NCI-H146 treated with DMSO at 0.1 percent for 48 hours (cell line): ENCODE measurements at regions not wholly inside any gene's neighbourhood (a gene's known extent, or its start where the extent isn't known, plus 50 kb on each side); places are given as distances from the start of the nearest gene placed in this dataset.
"Not testable (repeated sequence)": the region's sequence is repeated elsewhere in the genome, so short reads cannot be mapped to it uniquely, and the experiment has no call there.

Experiments used
- DNase-seq: peaks from one replicate; lab custom pipeline; 2025; ENCODE audit not compliant: unreplicated experiment; lab: John Stamatoyannopoulos, UW

DNA sequence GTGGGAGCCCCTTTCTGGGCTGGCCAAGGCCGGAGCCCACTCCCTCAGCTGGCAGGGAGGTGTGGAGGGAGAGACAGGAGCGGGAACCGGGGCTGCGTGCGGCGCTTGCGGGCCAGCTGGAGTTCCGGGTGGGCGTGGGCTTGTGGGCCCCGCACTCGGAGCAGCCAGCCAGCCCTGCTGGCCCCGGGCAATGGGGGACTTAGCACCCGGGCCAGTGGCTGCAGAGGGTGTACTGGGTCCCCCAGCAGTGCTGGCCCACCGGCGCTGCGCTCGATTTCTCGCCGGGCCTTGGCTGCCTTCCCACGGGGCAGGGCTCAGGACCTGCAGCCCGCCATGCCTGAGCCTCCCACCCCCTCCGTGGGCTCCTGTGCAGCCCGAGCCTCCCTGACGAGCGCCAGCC lies 1082.5 kb downstream of the PCDH17 start:
- not testable (repeated sequence) for DNase-seq

- no peak for DNase-seq
Measured at GRCh38 chr13:58721273-58721672, 1089.7 kb downstream of the PCDH17 start.

DNA sequence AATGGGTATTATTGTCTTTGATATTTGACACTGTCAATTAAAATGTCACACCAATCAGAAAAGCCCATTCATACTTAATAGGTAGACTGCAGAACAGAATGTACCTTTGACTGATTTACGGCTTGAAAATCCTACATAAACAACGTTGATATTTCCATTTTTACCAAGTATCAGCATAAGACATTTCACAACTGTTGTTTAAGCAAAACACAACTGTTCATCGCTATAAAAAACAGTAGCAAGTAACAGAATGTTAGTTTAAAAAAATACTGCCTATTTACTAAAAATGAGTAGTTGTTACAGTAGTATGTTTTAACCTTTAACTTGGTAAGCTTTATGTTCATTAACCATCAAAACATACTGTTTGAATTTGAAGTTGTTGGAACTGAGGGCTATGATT lies 1096.6 kb downstream of the PCDH17 start:
- no peak for DNase-seq

GRCh38 chr13:58729361-58729760 lies 1097.8 kb downstream of the PCDH17 start:
- no peak for DNase-seq

DNA sequence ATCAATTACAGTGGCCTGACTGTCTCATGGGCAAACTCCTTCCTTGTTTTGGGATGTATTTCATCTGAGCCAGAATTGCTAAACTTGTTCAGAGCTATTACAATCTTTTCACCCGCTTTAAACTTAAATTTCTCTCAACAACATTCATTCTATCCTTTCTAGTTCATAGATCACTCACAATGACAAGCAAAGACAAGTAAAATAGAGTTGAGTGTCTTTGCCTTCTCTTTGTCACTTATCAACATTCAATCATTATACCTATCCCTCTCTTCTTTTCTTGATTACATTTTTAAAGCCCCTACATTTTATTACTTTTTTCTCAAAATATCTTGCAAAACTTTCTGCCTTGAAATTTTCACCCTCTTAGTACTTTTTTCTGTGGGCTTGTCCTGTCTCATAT lies 1113.1 kb downstream of the PCDH17 start:
- no peak for DNase-seq

GRCh38 chr13:58767566-58767965 lies 1136.0 kb downstream of the PCDH17 start:
- DNase-seq = no peak

DNA sequence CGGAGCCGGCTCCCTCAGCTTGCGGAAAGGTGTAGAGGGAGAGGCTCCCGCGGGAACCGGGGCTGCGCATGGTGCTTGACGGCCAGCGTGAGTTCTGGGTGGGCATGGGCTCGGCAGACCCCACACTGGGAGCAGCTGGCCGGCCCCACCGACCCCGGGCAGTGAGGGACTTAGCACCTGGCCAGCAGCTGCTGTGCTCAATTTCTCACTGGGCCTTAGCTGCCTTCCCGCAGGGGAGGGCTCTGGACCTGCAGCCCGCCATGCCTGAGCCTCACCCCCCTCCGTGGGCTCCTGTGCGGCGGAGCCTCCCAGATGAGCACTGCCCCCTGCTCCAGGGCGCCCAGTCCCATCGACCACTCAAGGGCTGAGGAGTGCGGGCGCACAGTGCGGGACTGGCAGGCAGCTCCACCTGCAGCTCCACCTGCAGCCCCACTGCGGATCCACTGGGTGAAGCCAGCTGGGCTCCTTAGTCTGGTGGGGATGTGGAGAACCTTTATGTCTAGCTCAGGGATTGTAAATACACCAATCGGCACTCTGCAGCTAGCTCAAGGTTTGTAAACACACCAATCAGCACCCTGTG lies 1141.8 kb downstream of the PCDH17 start:
- no peak for DNase-seq

GRCh38 chr13:58782736-58783135 lies 1151.2 kb downstream of the PCDH17 start:
- DNase-seq = no peak

DNA sequence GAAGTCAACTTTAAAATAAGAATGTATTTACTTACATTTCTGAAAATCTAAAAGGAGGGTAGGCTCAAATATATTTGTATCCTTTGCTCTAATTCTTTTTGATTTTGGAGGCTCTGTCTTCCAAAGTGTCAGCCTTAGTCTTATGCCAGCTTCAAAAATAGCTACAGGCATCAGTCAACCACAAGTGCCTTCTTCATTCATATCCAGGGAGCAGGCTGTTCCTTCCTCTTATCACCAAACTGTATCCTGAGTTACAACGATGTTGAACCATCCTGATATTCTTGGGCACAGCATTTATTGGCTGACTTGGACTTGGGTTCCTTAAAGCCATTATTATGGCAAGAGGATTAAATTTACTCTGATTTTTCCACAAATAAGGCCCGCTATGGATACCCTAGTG lies 1161.3 kb downstream of the PCDH17 start:
- DNase-seq = no peak

GRCh38 chr13:58795715-58796114 lies 1164.2 kb downstream of the PCDH17 start:
- no peak for DNase-seq

DNA sequence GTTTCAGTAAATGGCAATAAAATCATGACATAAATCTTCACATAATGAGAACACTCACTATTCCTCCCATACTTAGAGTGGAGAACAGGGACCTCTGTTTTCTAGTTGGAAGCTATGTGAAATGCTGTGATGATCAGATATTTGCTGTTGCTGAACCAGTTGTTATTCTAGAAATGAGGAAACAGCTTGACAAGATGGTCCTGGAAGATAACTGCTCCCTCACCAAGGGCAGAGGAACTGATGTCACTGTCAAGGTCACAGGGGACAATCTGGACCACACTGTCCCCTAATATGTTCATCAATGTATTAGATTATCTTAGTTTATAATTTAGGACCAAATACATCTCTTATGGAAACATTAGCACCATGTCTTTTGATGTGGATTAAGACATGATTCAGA lies 1173.3 kb downstream of the PCDH17 start:
- DNase-seq = no peak

DNA sequence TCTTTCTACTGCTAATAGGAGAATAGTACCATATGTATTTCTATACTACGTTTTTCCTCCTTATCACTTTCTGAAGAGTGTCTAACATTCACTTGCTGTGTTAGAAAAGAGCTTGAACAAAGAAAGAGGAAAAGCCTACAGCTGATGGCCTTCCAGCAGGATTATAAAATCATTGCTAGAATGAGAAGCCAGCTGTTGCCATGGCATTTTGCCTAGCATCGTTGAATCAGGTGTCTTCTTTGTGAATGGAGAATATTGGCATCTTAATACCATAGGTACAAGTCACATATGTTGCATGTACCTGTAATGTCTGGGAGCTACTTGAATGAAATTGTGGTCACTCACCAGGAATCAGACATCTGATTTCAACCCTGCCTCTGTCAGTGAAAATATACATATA lies 1174.9 kb downstream of the PCDH17 start:
- DNase-seq = no peak

DNA sequence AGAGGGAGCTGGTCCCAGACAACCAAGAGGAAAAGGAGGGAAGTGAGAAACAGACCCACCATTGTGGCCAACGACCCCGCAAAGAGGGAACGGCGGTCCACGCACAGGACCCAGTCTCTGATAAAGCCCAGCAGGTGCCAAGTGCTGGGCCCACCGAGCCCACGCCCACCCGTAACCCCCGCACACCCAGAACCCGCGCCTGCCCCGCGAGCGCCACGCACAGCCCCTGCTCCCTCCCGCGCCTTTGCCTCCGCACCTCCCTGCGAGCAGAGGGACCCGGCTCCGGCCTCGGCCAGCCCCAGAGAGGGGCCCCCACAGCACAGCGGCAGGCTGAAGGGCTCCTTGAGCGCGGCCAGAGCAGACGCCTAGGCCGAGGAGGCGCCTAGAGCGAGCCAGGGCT lies 1192.2 kb downstream of the PCDH17 start:
- no peak for DNase-seq

DNA sequence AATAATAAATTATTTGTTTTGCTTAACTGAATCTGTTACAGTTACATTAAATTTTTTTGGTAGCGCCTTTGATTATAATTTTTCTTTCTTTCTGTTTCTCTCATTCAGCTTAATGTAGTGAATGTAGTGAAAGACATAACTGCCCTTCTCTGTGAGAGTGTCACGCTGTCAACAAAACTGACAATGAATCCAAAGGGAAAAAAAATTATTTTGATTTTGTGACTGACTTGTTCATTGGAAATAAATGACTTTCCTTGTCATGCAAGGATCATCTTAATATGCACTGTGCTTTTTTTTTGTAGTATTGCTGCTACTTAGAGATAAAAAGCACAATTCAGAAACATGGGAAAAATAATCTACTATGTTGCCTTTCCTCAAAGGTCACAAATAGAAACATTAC lies 1196.4 kb downstream of the PCDH17 start:
- DNase-seq = no peak

GRCh38 chr13:58830841-58831240 lies 1199.3 kb downstream of the PCDH17 start:
- DNase-seq = no peak

- DNase-seq = no peak
Measured at GRCh38 chr13:58838615-58839014, 1207.1 kb downstream of the PCDH17 start.

DNA sequence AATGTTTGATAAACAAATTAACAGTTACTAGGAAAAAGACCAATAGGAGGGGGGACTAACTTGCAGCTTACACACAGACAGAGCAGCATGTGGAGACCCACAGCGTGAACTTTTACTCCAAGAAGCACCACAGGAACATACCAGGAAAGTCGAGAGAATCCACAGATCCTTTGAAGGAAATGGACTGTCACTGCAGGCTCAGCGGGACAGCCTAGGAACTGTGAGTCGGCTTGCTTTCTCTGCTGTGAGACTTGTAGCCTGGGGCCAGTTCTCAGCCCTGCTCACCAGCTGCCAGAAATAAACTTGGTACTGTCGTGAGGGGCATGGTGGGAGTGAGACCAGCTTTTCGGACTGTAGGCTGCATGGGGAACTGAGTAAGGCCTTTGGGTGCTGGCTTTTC lies 1211.5 kb downstream of the PCDH17 start:
- DNase-seq = no peak

DNA sequence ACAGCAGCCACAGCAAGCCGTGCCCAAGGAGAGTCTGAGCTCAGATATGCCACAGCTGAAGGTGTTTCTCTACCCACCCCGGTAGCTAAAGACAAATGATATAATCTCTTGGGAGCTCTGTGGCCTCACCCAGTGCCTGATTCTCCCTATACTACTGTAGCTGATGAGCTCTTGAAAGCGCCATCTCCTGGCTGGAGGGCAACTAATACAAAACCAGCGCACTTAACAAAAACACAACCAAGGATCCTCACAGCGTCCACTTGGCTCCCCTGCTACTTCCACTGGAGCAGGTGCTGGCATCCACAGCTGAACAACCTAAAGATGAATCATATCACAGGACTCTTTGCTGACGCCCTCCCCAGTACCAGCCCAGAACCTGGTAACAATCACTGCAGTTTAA lies 1212.0 kb downstream of the PCDH17 start:
- no peak for DNase-seq

DNA sequence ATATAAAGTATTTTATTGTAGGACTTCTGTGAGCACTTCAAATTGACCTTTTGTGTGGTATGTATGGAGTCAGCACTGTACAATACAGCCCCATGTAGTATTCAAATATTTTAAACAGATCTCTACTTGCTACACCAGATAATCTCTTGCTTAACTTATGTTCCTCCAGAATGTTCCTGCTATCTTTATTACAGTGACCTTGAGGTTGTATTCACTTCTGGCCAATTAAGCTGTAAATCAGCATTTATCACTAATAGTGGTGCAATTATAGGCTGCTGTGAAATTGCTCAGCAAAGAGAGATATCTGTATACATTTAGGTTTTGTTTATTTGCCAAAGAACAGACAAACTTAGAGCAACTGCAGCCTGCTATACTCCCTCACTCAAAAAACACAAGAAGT lies 1218.6 kb downstream of the PCDH17 start:
- no peak for DNase-seq

GRCh38 chr13:58852076-58852475 lies 1220.5 kb downstream of the PCDH17 start:
- no peak for DNase-seq

GRCh38 chr13:58855283-58855682 lies 1223.7 kb downstream of the PCDH17 start:
- no peak for DNase-seq

GRCh38 chr13:58858870-58859371 lies 1227.4 kb downstream of the PCDH17 start:
- DNase-seq = no peak

DNA sequence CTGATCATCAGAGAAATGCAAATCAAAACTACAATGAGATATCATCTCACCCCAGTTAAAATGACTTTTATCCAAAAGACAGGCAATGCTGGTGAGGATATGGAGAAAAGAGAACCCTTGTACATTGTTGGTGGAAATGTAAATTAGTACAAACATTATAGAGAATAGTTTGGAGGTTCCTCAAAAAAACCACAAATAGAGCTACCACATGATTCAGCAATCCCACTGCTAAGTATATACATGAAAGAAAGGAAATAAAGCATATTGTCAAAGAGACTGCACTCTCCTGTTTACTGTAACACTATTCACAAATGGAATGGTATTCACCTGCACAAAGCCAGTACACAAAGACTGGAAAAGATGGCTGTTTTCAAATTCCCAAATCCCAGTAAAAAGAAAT lies 1233.7 kb downstream of the PCDH17 start:
- no peak for DNase-seq

- no peak for DNase-seq
Measured at GRCh38 chr13:58869566-58869965, 1238.0 kb downstream of the PCDH17 start.
